PC-9 (cell line): ENCODE measurements at regions not wholly inside any gene's neighbourhood (a gene's known extent, or its start where the extent isn't known, plus 50 kb on each side); places are given as distances from the start of the nearest gene placed in this dataset.

Source experiments
- BruUV-seq: library from RNA; stranded (reverse); fragments of 400-500 nt; replicated peaks from 2 replicates; lab custom pipeline; 2021; lab: Mats Ljungman, UMichigan
- CTCF ChIA-PET: fragments of 300-600 bp; sonication (Branson Sonifier 250); formaldehyde crosslinking; loops from one replicate; lab custom pipeline; 2022; ENCODE audit warnings: antibody characterized with exemption; lab: Charles Lee
- POLR2A ChIA-PET: fragments of 300-600 bp; sonication (Branson Sonifier 250); formaldehyde crosslinking; loops from one replicate; lab custom pipeline; 2022; ENCODE audit warnings: antibody characterized with exemption; ENCODE audit not compliant: unreplicated experiment; lab: Charles Lee
- DNase-seq, 2 experiments: peaks; one replicate each; pipeline versions ENCODE4 v3.0.0 to v3.0.0-alpha.2; 2015 to 2022; ENCODE audit warnings: mixed read lengths in 1 of 2
- H2AFZ ChIP-seq: fragments of 200-600 bp; sonication (generic); 2 replicates; pipeline ENCODE4 v1.8.1; 2017; ENCODE audit warnings: antibody characterized with exemption
- H3F3A ChIP-seq: fragments of 200-600 bp; sonication (generic); 2 replicates; pipeline ENCODE4 v1.8.1; 2017; ENCODE audit warnings: antibody characterized with exemption, mild to moderate bottlenecking, low read depth; ENCODE audit not compliant: insufficient read depth
- H3K27ac ChIP-seq: fragments of 200-600 bp; sonication (generic); 2 replicates; pipeline ENCODE4 v1.6.1; 2016; ENCODE audit warnings: mixed run types
- H3K27me3 ChIP-seq: fragments of 200-600 bp; sonication (generic); 2 replicates; pipeline ENCODE4 v1.6.1; 2016; ENCODE audit warnings: low read depth, mixed run types; ENCODE audit not compliant: insufficient read depth
- H3K36me3 ChIP-seq: fragments of 200-600 bp; sonication (generic); 2 replicates; pipeline ENCODE4 v1.6.1; 2016; ENCODE audit warnings: low read depth, mixed run types
- H3K4me1 ChIP-seq: fragments of 200-600 bp; sonication (generic); replicated peaks from 2 replicates; pipeline ENCODE4 v1.6.1; 2016; ENCODE audit warnings: mixed run types; ENCODE audit not compliant: insufficient read depth
- H3K4me2 ChIP-seq: fragments of 200-600 bp; sonication (generic); 2 replicates; pipeline ENCODE4 v1.6.1; 2017; ENCODE audit warnings: mixed run types
- H3K4me3 ChIP-seq: fragments of 200-600 bp; sonication (generic); 2 replicates; pipeline ENCODE4 v1.6.1; 2016; ENCODE audit warnings: mixed run types
- H3K79me2 ChIP-seq: fragments of 200-600 bp; sonication (generic); 2 replicates; pipeline ENCODE4 v1.6.1; 2017; ENCODE audit warnings: low read depth, mixed run types
- H3K9me2 ChIP-seq: fragments of 200-600 bp; sonication (generic); 2 replicates; pipeline ENCODE4 v1.8.1; 2017; ENCODE audit warnings: mild to moderate bottlenecking; ENCODE audit not compliant: insufficient read depth
- H3K9me3 ChIP-seq: fragments of 200-600 bp; sonication (generic); 2 replicates; pipeline ENCODE4 v1.8.1; 2016; ENCODE audit warnings: low read depth; ENCODE audit not compliant: insufficient read depth
- H4K20me1 ChIP-seq: fragments of 200-600 bp; sonication (generic); 2 replicates; pipeline ENCODE4 v1.8.1; 2017; ENCODE audit not compliant: insufficient read depth
- EZH2 ChIP-seq: fragments of 200-600 bp; sonication (generic); IDR thresholded peaks from 2 replicates; pipeline ENCODE4 v1.8.0; 2017; ENCODE audit warnings: antibody characterized with exemption, low read depth
- intact Hi-C: fragments of 100-400 bp; cut with micrococcal nuclease; formaldehyde crosslinking; loops from one replicate; pipeline ENCODE4 v1.10.0; 2022; ENCODE audit not compliant: unreplicated experiment
- TF ChIP-seq, protein P1 (sequence below): fragments of 200-600 bp; sonication (generic); conservative IDR thresholded peaks from 2 replicates; pipeline ENCODE4 v1.6.1; 2017; ENCODE audit warnings: mixed run types, antibody characterized with exemption, mild to moderate bottlenecking, moderate library complexity

- H3K27ac ChIP-seq, result no peak overlapping the region
- no peak overlapping the region for H3K4me2 ChIP-seq
- H3K4me1 ChIP-seq, result no peaks in the 10 kb centered on the region
- no peaks in the 10 kb centered on the region for H3K36me3 ChIP-seq
- TF ChIP-seq, protein P1, sequence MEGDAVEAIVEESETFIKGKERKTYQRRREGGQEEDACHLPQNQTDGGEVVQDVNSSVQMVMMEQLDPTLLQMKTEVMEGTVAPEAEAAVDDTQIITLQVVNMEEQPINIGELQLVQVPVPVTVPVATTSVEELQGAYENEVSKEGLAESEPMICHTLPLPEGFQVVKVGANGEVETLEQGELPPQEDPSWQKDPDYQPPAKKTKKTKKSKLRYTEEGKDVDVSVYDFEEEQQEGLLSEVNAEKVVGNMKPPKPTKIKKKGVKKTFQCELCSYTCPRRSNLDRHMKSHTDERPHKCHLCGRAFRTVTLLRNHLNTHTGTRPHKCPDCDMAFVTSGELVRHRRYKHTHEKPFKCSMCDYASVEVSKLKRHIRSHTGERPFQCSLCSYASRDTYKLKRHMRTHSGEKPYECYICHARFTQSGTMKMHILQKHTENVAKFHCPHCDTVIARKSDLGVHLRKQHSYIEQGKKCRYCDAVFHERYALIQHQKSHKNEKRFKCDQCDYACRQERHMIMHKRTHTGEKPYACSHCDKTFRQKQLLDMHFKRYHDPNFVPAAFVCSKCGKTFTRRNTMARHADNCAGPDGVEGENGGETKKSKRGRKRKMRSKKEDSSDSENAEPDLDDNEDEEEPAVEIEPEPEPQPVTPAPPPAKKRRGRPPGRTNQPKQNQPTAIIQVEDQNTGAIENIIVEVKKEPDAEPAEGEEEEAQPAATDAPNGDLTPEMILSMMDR, result no peak
- TF ChIP-seq EZH2, result no peak
- no peaks in the 10 kb centered on the region for H3K9me3 ChIP-seq
- H3K27me3 ChIP-seq, result no peaks in the 10 kb centered on the region
- no peak overlapping the region for H2AFZ ChIP-seq
- no peaks in the 10 kb centered on the region for H3K9me2 ChIP-seq
- ChIA-PET CTCF (no interaction called here), POLR2A (no interaction called here)
- BruUV-seq, result no TSS peak
- no peaks in the 10 kb centered on the region for H3K79me2 ChIP-seq
- H3F3A ChIP-seq, result no peaks in the 10 kb centered on the region
- no peak overlapping the region for H3K4me3 ChIP-seq
- DNase-seq, result no peak
- H4K20me1 ChIP-seq, result no peaks in the 10 kb centered on the region
- intact Hi-C loops, result no loop called here
These were observed 461.4 kb downstream of the ZNF608 start for GRCh38 chr5:124285071-124285470.

DNA sequence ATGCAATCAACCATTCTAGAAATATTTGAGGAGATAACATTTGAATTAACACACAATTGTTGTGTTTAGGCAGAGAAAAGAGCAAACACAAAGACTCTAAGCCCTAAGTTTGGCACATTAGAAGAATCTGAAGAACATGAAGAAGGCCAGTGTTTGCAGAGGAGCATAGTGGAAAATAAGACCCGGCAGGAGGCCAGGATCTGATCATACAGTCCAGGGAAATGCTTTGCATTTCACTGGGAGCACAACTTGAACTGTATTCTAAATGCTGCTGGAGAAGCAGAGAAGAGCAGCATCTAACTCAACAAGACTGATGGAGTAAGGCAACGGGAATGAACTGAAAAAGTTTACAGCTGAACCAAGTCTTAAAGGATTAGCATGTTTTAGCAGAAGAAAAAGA, 463.4 kb downstream of the ZNF608 start:
- no peaks in the 10 kb centered on the region for H3F3A ChIP-seq
- intact Hi-C loops, result no loop called here
- TF ChIP-seq, protein P1, result no peak
- TF ChIP-seq EZH2, result no peak
- no peaks in the 10 kb centered on the region for H3K4me1 ChIP-seq
- no peak for DNase-seq
- no peaks in the 10 kb centered on the region for H3K27me3 ChIP-seq
- BruUV-seq, result no TSS peak
- no peaks in the 10 kb centered on the region for H3K79me2 ChIP-seq
- no peaks in the 10 kb centered on the region for H3K9me2 ChIP-seq
- no peak overlapping the region for H3K27ac ChIP-seq
- H3K9me3 ChIP-seq, result no peaks in the 10 kb centered on the region
- H3K4me3 ChIP-seq, result no peak overlapping the region
- ChIA-PET POLR2A (no interaction called here), CTCF (no interaction called here)
- no peak overlapping the region for H3K4me2 ChIP-seq
- H3K36me3 ChIP-seq, result no peaks in the 10 kb centered on the region
- H4K20me1 ChIP-seq, result no peaks in the 10 kb centered on the region
- no peak overlapping the region for H2AFZ ChIP-seq

DNA sequence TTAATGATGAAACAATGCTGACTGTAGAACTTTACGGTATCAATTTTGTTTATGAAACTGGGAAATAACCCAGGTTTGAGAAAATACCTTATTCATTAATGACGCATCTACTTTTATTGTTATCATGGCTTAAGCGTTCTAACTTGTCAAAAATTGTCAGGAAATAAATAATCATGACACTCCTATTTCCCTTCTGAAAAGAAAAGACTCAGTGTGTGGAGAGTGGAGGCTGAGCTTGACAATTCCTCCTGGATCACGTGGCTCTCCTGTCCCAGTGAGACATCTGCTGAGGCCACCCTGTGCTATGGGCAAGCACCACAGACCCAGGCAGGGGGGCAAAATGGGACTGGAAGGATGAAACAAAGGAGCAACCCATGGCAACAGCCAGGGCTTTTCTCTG, 466.4 kb downstream of the ZNF608 start:
- Histone ChIP-seq H3K79me2 (no peaks in the 10 kb centered on the region), H4K20me1 (no peaks in the 10 kb centered on the region), H3K4me3 (no peak overlapping the region), H3K4me1 (no peaks in the 10 kb centered on the region), H3K27me3 (no peaks in the 10 kb centered on the region), H3K4me2 (no peak overlapping the region), H3K36me3 (no peaks in the 10 kb centered on the region), H2AFZ (no peak overlapping the region), H3F3A (no peaks in the 10 kb centered on the region), H3K27ac (no peak overlapping the region), H3K9me3 (no peaks in the 10 kb centered on the region), H3K9me2 (no peaks in the 10 kb centered on the region)
- BruUV-seq, result no TSS peak
- ChIA-PET POLR2A (no interaction called here), CTCF (no interaction called here)
- no peak for DNase-seq
- TF ChIP-seq EZH2, result no peak
- TF ChIP-seq, protein P1, result no peak
- intact Hi-C loops, result no loop called here
